ENCODE measurements at regions not wholly inside any gene's neighbourhood (a gene's known extent, or its start where the extent isn't known, plus 50 kb on each side); places are given as distances from the start of the nearest gene placed in this dataset.
A peak's percentile ranks its signal among the peaks of the same experiment; 100 is the strongest.

DNA sequence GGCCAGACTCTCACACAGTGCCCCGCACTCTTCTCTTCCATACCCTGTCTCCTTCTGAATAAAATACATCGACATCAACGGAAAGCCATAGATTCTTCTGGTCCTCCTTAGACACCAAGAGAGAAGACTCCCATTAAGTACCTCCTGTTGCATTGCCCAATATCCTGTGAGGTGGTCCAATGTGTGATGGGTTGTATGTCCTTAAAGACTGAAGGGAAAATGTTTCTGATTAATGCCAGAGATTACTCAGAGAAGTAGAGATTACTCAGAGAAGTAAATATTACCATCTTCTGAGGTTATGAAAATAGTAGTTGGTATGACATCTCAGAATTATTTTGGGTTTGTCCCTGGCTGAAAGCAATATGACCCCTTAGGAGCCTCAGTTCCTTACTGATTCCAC, 60.8 kb upstream of the GALNT15 start:
- no peak for DNase-seq (ENCODE audit: low read depth)

GRCh38 chr3:16114429-16114828, 60.1 kb upstream of the GALNT15 start:
- DNase-seq (ENCODE audit: low read depth): no peak

DNA sequence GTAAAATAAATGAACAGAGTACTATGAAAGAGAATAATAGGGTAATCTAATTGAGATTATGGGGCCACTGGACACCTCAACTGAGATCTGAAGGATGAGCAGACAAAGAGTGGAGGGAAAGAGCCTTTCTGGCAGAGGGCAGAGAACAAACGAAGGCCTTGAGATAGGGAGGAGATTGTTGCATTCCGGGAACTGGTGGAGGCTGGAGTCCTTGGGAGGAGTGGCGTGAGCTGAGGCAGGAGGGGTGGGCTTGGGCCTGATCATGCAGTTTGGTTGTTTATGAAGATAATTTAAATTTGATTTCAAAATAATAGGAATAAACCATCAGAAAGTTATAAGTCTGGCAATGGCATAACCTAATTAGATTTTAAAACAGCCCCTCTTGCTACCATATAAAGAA, 59.5 kb upstream of the GALNT15 start:
- DNase-seq (ENCODE audit: low read depth): no peak

GRCh38 chr3:16118396-16118795, 56.1 kb upstream of the GALNT15 start:
- no peak for DNase-seq (ENCODE audit: low read depth)

DNA sequence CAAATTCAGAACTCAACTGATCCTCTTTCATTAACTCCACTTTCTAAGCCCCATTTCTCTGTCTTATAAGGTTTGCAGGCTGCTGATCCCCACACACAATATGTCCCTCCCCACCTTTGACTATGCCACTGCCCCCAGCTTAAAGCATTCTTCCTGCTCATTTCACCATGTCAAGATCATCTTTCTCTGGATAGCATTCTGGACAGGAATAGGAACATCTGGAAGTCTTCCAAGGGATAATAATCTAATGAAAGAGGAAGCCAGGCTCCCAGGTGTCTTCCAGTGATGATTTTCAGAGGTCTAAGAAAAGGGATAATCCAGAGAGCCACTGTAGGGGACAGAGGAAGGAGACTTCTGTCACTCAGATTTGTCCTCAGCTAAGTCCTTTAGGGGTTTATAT, 54.6 kb upstream of the GALNT15 start:
- DNase-seq (ENCODE audit: low read depth): no peak

DNA sequence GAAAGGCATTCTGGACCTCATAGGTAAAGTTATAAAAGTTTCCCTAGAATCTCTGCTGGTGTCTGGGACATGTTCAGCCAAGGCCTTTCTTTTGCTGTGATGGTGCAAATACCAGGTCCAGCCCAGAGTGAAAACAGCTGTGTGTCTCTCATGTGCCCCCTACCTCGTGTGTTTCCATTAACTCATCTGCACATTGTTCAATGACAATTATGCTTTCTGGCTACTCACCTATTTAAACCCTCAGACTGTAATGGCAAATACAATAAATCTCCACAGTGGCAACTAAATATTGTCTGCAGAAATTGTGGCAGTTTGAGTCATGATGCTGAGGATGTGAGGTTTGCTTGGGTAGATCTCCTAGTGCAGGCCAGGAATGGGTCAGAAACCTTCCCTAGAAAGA, 53.1 kb upstream of the GALNT15 start:
- DNase-seq (ENCODE audit: low read depth): no peak

DNA sequence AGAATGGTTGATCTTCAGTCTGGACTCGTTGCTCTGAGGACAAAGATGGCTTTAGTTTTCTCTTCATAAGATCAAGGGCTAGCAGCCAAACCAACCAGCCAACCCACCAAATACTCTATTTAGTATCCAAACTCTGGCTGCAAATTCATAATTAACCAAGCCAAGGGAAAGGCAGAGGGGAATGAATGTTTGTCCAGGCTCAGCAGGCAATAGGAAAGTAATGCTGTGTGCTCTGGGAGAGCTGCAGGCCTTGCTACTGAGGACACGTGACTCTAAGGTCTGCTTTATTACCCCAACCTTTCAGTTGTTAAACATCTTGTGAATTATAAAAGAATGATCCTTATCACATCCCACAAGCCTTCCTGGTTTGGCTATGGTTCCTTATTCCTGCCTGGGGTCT, 52.3 kb upstream of the GALNT15 start:
- DNase-seq (ENCODE audit: low read depth): no peak

GRCh38 chr3:16122661-16123060, 51.8 kb upstream of the GALNT15 start:
- DNase-seq (ENCODE audit: low read depth): no peak

DNA sequence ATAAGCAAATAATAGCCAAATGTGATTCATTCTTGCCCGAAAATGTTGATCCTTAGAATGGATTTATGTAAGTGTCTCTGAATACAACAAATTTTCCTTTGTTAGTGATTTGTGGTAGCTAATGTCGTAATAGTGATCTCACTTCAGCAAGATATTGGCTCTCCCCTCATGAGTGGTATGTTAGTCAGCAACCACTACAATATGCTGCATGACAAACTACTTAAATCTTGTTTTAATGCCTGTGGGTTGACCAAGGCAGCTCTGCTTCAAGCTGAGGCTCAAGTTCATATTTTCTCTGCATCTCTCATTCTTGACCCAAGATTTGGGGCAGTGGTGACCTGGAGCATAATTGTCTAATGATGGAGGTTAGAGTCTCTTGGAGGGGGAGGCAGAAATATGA, 49.8 kb upstream of the GALNT15 start:
- peak; percentile 97 for DNase-seq (ENCODE audit: low read depth)
